ENCODE measurements at regions not wholly inside any gene's neighbourhood (a gene's known extent, or its start where the extent isn't known, plus 50 kb on each side); places are given as distances from the start of the nearest gene placed in this dataset.

DNA sequence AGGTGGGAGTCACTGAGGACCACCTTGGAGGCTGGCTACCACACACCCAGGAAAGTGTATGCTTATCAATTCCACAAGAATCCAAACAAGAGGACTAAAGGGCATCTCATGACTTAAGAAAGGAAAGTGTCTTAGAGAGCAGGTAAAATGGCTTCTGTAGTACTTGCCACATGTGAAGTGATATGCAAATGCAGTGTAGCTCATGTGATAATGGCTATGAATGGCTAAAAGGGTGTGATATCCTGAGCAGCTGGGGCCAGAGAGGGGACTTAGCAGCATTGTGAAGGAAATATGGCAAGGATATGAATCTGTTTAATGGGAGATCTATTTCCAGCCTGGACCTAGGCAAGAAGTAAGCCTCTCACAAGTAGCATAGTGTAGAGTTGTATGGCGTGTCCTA is 90.5 kb downstream of the BUB3 start:
- TF ChIP-seq, protein P1, sequence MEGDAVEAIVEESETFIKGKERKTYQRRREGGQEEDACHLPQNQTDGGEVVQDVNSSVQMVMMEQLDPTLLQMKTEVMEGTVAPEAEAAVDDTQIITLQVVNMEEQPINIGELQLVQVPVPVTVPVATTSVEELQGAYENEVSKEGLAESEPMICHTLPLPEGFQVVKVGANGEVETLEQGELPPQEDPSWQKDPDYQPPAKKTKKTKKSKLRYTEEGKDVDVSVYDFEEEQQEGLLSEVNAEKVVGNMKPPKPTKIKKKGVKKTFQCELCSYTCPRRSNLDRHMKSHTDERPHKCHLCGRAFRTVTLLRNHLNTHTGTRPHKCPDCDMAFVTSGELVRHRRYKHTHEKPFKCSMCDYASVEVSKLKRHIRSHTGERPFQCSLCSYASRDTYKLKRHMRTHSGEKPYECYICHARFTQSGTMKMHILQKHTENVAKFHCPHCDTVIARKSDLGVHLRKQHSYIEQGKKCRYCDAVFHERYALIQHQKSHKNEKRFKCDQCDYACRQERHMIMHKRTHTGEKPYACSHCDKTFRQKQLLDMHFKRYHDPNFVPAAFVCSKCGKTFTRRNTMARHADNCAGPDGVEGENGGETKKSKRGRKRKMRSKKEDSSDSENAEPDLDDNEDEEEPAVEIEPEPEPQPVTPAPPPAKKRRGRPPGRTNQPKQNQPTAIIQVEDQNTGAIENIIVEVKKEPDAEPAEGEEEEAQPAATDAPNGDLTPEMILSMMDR (IDR thresholded peaks at IDR 0.05) = no peak
- no peak for TF ChIP-seq ESRRA (IDR thresholded peaks at IDR 0.05; ENCODE audit: borderline replicate concordance, low read length)
- TF ChIP-seq RFX5 (IDR thresholded peaks at IDR 0.05) = no peak
- no peak for TF ChIP-seq CEBPB (IDR thresholded peaks at IDR 0.05)
- TF ChIP-seq MAFK (IDR thresholded peaks at IDR 0.05; ENCODE audit: partially characterized antibody) = no peak
- TF ChIP-seq, protein P2, sequence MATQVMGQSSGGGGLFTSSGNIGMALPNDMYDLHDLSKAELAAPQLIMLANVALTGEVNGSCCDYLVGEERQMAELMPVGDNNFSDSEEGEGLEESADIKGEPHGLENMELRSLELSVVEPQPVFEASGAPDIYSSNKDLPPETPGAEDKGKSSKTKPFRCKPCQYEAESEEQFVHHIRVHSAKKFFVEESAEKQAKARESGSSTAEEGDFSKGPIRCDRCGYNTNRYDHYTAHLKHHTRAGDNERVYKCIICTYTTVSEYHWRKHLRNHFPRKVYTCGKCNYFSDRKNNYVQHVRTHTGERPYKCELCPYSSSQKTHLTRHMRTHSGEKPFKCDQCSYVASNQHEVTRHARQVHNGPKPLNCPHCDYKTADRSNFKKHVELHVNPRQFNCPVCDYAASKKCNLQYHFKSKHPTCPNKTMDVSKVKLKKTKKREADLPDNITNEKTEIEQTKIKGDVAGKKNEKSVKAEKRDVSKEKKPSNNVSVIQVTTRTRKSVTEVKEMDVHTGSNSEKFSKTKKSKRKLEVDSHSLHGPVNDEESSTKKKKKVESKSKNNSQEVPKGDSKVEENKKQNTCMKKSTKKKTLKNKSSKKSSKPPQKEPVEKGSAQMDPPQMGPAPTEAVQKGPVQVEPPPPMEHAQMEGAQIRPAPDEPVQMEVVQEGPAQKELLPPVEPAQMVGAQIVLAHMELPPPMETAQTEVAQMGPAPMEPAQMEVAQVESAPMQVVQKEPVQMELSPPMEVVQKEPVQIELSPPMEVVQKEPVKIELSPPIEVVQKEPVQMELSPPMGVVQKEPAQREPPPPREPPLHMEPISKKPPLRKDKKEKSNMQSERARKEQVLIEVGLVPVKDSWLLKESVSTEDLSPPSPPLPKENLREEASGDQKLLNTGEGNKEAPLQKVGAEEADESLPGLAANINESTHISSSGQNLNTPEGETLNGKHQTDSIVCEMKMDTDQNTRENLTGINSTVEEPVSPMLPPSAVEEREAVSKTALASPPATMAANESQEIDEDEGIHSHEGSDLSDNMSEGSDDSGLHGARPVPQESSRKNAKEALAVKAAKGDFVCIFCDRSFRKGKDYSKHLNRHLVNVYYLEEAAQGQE (IDR thresholded peaks at IDR 0.05) = no peak
- TF ChIP-seq POLR2A (IDR thresholded peaks at IDR 0.05; ENCODE audit: low read length) = no peak
- no peak for TF ChIP-seq JUNB (IDR thresholded peaks at IDR 0.05)
- TF ChIP-seq MYC (IDR thresholded peaks at IDR 0.05; ENCODE audit: borderline replicate concordance, low read length) = no peak
- TF ChIP-seq, protein P3, sequence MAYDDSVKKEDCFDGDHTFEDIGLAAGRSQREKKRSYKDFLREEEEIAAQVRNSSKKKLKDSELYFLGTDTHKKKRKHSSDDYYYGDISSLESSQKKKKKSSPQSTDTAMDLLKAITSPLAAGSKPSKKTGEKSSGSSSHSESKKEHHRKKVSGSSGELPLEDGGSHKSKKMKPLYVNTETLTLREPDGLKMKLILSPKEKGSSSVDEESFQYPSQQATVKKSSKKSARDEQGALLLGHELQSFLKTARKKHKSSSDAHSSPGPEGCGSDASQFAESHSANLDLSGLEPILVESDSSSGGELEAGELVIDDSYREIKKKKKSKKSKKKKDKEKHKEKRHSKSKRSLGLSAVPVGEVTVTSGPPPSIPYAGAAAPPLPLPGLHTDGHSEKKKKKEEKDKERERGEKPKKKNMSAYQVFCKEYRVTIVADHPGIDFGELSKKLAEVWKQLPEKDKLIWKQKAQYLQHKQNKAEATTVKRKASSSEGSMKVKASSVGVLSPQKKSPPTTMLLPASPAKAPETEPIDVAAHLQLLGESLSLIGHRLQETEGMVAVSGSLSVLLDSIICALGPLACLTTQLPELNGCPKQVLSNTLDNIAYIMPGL (CRISPR knock-in tag; IDR thresholded peaks at IDR 0.05; ENCODE audit: borderline replicate concordance) = no peak
- no peak for TF ChIP-seq PHF8 (IDR thresholded peaks at IDR 0.05; ENCODE audit: borderline replicate concordance, low read depth)
- TF ChIP-seq NR3C1 (IDR thresholded peaks at IDR 0.05) = no peak
- TF ChIP-seq RCOR1 (IDR thresholded peaks at IDR 0.05; ENCODE audit: low read depth, low read length) = no peak
